T47D (cell line): ENCODE measurements at regions not wholly inside any gene's neighbourhood (a gene's known extent, or its start where the extent isn't known, plus 50 kb on each side); places are given as distances from the start of the nearest gene placed in this dataset.

Experiments
- DNase-seq, 2 experiments: peaks; one replicate each; pipeline versions ENCODE4 v3.0.0 to v3.0.0-alpha.2; 2011 to 2012; ENCODE audit warnings: low read depth in 1 of 2, low spot score in 1 of 2
- JUND ChIP-seq: IDR thresholded peaks from 2 replicates; pipeline ENCODE4 v1.6.1; 2012; ENCODE audit warnings: low read depth
- in situ Hi-C: cut with HindIII; loops from 2 replicates; pipeline ENCODE4 v1.10.0; 2016; ENCODE audit warnings: low sequenced_read_pairs, low pct_unique_long_range_greater_than_20kb

GRCh38 chr3:177751770-177752169, 554.5 kb upstream of the TBL1XR1 start:
- in situ Hi-C loops = no loop called here

GRCh38 chr3:177752831-177753230, 555.5 kb upstream of the TBL1XR1 start:
- no peak for TF ChIP-seq JUND
- no peak for DNase-seq
- in situ Hi-C loops = no loop called here

More at GRCh38 chr3:177751770-177752169, 554.5 kb upstream of the TBL1XR1 start:
- no peak for DNase-seq
- TF ChIP-seq JUND = no peak

GRCh38 chr3:177753451-177754155, 556.3 kb upstream of the TBL1XR1 start:
- in situ Hi-C loops = no loop called here
- TF ChIP-seq JUND = no peak
- no peak for DNase-seq

- DNase-seq = no peak
- in situ Hi-C loops = no loop called here
- no peak for TF ChIP-seq JUND
Observed at GRCh38 chr3:177754508-177754921, 557.2 kb upstream of the TBL1XR1 start.

DNA sequence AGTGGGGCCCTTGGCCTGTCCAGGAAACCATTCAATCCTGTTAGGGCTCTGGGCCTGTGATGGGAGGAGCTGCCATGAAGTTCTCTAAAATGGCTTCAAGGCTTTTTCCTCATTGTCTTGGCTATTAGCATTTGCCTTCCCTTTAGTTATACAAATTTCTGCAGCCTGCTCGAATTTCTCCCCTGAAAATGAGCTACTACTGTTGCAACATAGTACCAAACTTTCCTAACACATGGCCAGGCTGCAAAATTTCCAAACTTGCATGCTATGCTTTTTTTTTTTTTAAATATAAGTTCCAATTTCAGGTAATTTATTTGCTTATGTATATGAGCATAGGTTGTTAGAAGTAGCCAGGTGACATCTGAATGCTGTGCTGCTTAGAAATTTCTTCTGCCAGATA, 560.8 kb upstream of the TBL1XR1 start:
- in situ Hi-C loops = no loop called here
- TF ChIP-seq JUND = no peak
- DNase-seq = no peak

DNA sequence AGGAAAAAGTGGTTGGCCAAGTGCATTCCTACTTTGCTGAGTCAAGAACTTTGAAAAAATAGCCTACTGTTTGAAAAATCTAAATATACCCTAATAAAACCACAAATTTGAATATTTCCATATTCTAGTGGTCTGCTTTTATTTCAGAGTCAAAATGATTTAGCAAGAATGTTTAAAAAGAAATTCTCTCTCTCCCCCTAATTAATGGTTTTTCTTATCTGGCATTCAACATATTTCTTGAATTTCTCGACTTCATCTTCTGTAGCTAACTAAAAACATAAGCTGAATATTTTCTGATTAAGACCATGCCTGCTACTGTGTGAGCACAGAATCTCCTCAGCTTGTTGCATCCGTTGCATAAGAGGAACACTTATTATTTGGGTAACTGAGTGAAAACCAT, 563.5 kb upstream of the TBL1XR1 start:
- DNase-seq = no peak
- no peak for TF ChIP-seq JUND
- in situ Hi-C loops = no loop called here

- TF ChIP-seq JUND = no peak
- no peak for DNase-seq
- in situ Hi-C loops = no loop called here
Observed at GRCh38 chr3:177764377-177764912, 567.2 kb upstream of the TBL1XR1 start.

- in situ Hi-C loops = no loop called here
- TF ChIP-seq JUND = no peak
- DNase-seq = no peak
Observed at GRCh38 chr3:177764933-177765332, 567.7 kb upstream of the TBL1XR1 start.

GRCh38 chr3:177770383-177771230, 573.3 kb upstream of the TBL1XR1 start:
- no peak for TF ChIP-seq JUND
- in situ Hi-C loops = no loop called here
- no peak for DNase-seq

DNA sequence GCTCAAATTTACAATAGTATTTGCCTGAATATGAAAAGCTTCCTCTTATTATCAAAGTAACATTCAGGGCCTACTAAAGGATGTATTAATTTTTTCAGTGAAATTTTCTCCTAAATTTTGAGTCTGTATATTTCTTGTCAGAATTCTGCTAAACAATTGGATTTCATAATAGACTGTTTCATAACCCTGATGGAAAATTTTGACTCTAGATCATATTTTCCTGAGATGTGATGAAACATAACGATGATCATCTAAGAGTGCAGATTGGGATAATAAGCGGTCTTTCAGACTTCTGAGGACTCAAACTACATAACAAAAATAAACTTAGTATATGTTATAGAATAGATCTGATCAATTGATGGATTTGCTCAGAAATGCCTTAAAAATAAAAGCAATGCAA, 574.5 kb upstream of the TBL1XR1 start:
- TF ChIP-seq JUND = no peak
- DNase-seq = no peak
- in situ Hi-C loops = no loop called here

GRCh38 chr3:177772908-177773557, 575.8 kb upstream of the TBL1XR1 start:
- no peak for TF ChIP-seq JUND
- in situ Hi-C loops = no loop called here
- DNase-seq = no peak

- in situ Hi-C loops = no loop called here
- DNase-seq = no peak
- no peak for TF ChIP-seq JUND
Observed at GRCh38 chr3:177773717-177774116, 576.4 kb upstream of the TBL1XR1 start.

DNA sequence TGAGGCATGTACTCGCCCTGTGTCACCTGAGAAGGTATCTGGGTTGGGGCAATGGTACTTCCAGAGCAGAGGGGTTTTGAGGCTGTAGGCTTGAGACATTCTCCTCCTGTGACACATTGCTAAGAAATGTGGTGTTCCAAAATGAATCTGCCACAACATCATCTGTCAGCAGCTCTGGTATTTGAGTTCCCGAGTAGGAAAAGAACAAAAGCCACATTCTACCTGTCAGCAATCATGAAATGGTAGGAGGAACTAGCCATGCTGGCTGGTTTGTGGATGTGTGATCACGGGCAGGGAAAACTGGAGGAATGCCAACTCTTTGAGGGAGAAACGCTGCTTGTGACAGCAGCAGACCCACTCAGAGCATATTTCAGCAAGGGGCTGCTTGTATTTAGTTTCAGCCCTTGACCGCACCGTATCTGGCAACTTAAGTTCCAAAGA, 579.4 kb upstream of the TBL1XR1 start:
- DNase-seq = peak in 1 of 2 experiments; percentile 29
- in situ Hi-C loops = no loop called here
- TF ChIP-seq JUND = no peak
